CD4-positive, alpha-beta T cell (primary cell): ENCODE measurements at regions not wholly inside any gene's neighbourhood (a gene's known extent, or its start where the extent isn't known, plus 50 kb on each side); places are given as distances from the start of the nearest gene placed in this dataset.

Experiments used
- ATAC-seq: fragments of 200-7000 bp; cut with Tn5 transposase; one replicate; pipeline ENCODE4 v1.10.0; 2022; ENCODE audit warnings: mild to moderate bottlenecking; ENCODE audit not compliant: poor library complexity
- CTCF ChIA-PET: fragments of 350-600 bp; sonication (Branson Sonifier 250); formaldehyde crosslinking; loops from one replicate; lab custom pipeline; 2021; ENCODE audit warnings: antibody characterized with exemption, inconsistent platforms; lab: Charles Lee
- POLR2A ChIA-PET: fragments of 350-600 bp; sonication (Branson Sonifier 250); formaldehyde crosslinking; loops from one replicate; lab custom pipeline; 2021; ENCODE audit warnings: antibody characterized with exemption, inconsistent platforms; lab: Charles Lee
- DNase-seq, 14 experiments: peaks; one replicate each; pipeline ENCODE4 v3.0.0-alpha.2; 2013 to 2020; ENCODE audit warnings: mixed read lengths in 2 of 14
- H3K27ac ChIP-seq, 2 donors: one replicate each; pipeline versions ENCODE4 v1.5.1 to v1.7.0; 2013; ENCODE audit warnings: low read length in 2 of 2, low read depth in 1 of 2, mild to moderate bottlenecking in 1 of 2
- H3K27me3 ChIP-seq, 2 experiments: 1 replicate in 1 of 2; 2 replicates in 1 of 2; pipeline versions ENCODE4 v1.6.1 to v1.7.0; 2013; ENCODE audit warnings: low read length in 2 of 2, control low read depth in 1 of 2, mild to moderate bottlenecking in 1 of 2, moderate library complexity in 1 of 2; ENCODE audit not compliant: insufficient read depth in 2 of 2, control insufficient read depth in 1 of 2
- H3K36me3 ChIP-seq: one replicate; pipeline ENCODE4 v1.6.1; 2013; ENCODE audit warnings: low read length, control low read depth; ENCODE audit not compliant: insufficient read depth
- H3K4me1 ChIP-seq: one replicate; pipeline ENCODE4 v1.6.1; 2013; ENCODE audit warnings: low read length, control low read depth; ENCODE audit not compliant: insufficient read depth
- H3K4me3 ChIP-seq: one replicate; pipeline ENCODE4 v1.5.1; 2013; ENCODE audit warnings: mild to moderate bottlenecking, low read length, moderate library complexity
- H3K9me3 ChIP-seq, 2 experiments: 1 replicate in 1 of 2; 2 replicates in 1 of 2; pipeline versions ENCODE4 v1.6.1 to v1.7.0; 2013; ENCODE audit warnings: low read length in 2 of 2, mild to moderate bottlenecking in 2 of 2, control low read depth in 1 of 2, moderate library complexity in 1 of 2; ENCODE audit not compliant: control insufficient read depth in 1 of 2, insufficient read depth in 1 of 2
- H3K27ac Mint-ChIP-seq: one replicate; pipeline ENCODE4 v1.8.0; 2020; ENCODE audit warnings: mixed read lengths
- H3K27me3 Mint-ChIP-seq: one replicate; pipeline ENCODE4 v1.8.0; 2021; ENCODE audit warnings: mixed read lengths
- H3K36me3 Mint-ChIP-seq: one replicate; pipeline ENCODE4 v1.8.0; 2021; ENCODE audit warnings: low read depth, mixed read lengths
- H3K4me1 Mint-ChIP-seq: one replicate; pipeline ENCODE4 v1.8.0; 2021; ENCODE audit warnings: low read depth, mixed read lengths
- H3K4me3 Mint-ChIP-seq: one replicate; pipeline ENCODE4 v1.8.0; 2020; ENCODE audit warnings: mild to moderate bottlenecking, mixed read lengths
- H3K9me3 Mint-ChIP-seq: one replicate; pipeline ENCODE4 v1.8.0; 2020; ENCODE audit warnings: mixed read lengths
- CTCF ChIP-seq: fragments of 200-600 bp; IDR thresholded peaks from one replicate; pipeline ENCODE4 v1.8.0; 2022; ENCODE audit warnings: antibody characterized with exemption, mild to moderate bottlenecking
- intact Hi-C, 2 experiments: fragments of 100-400 bp; cut with DNase I in 1 of 2; cut with micrococcal nuclease in 1 of 2; formaldehyde crosslinking; loops; one replicate each; pipeline versions ENCODE4 v1.15.1 to v1.9.0; 2023 to 2025; cut with DNase I, micrococcal nuclease

- intact Hi-C loops = no loop called here
- Histone ChIP-seq H3K27me3 (no peaks in the 10 kb centered on the region), H3K27ac (no peak overlapping the region), H3K4me1 (no peaks in the 10 kb centered on the region), H3K36me3 (no peaks in the 10 kb centered on the region), H3K9me3 (peaks cover 0 to 4% of the 10 kb centered on the region in 2 experiments), H3K4me3 (no peak overlapping the region)
- H3K4me3 Mint-ChIP-seq = no peak overlapping the region
- H3K27me3 Mint-ChIP-seq = no peaks in the 10 kb centered on the region
- no peak overlapping the region for H3K27ac Mint-ChIP-seq
- peaks cover 10% of the 10 kb centered on the region for H3K9me3 Mint-ChIP-seq
- no peaks in the 10 kb centered on the region for H3K4me1 Mint-ChIP-seq
- ChIA-PET CTCF (no interaction called here), POLR2A (no interaction called here)
- H3K36me3 Mint-ChIP-seq = no peaks in the 10 kb centered on the region
- ATAC-seq (no peak), DNase-seq (no peak)
- no peak for TF ChIP-seq CTCF
Measured at GRCh38 chr14:45621731-45622130, 368.7 kb upstream of the MIS18BP1 start.

GRCh38 chr14:45619831-45620230 is 366.8 kb upstream of the MIS18BP1 start:
- Mint-ChIP-seq H3K9me3 (peaks cover 14% of the 10 kb centered on the region), H3K4me1 (no peaks in the 10 kb centered on the region), H3K4me3 (no peak overlapping the region), H3K27ac (no peak overlapping the region), H3K36me3 (no peaks in the 10 kb centered on the region), H3K27me3 (no peaks in the 10 kb centered on the region)
- H3K27ac ChIP-seq = no peak overlapping the region
- CTCF ChIA-PET = no interaction called here
- H3K9me3 ChIP-seq = peaks cover 0 to 5% of the 10 kb centered on the region in 2 experiments
- intact Hi-C loops = no loop called here
- POLR2A ChIA-PET = no interaction called here
- no peaks in the 10 kb centered on the region for H3K4me1 ChIP-seq
- H3K36me3 ChIP-seq = no peaks in the 10 kb centered on the region
- H3K4me3 ChIP-seq = no peak overlapping the region
- TF ChIP-seq CTCF = no peak
- ATAC-seq = no peak
- no peaks in the 10 kb centered on the region for H3K27me3 ChIP-seq
- DNase-seq = no peak

- ATAC-seq = no peak
- H3K27ac Mint-ChIP-seq = no peak overlapping the region
- intact Hi-C loops = no loop called here
- H3K4me1 ChIP-seq = no peaks in the 10 kb centered on the region
- no peaks in the 10 kb centered on the region for H3K9me3 ChIP-seq
- ChIA-PET POLR2A (no interaction called here), CTCF (no interaction called here)
- H3K4me1 Mint-ChIP-seq = no peaks in the 10 kb centered on the region
- peaks cover 3% of the 10 kb centered on the region for H3K9me3 Mint-ChIP-seq
- H3K36me3 Mint-ChIP-seq = no peaks in the 10 kb centered on the region
- no peak for DNase-seq
- no peak overlapping the region for H3K27ac ChIP-seq
- H3K4me3 ChIP-seq = no peak overlapping the region
- no peaks in the 10 kb centered on the region for H3K27me3 ChIP-seq
- no peak for TF ChIP-seq CTCF
- H3K27me3 Mint-ChIP-seq = no peaks in the 10 kb centered on the region
- H3K4me3 Mint-ChIP-seq = no peak overlapping the region
- H3K36me3 ChIP-seq = no peaks in the 10 kb centered on the region
Measured at GRCh38 chr14:45610318-45610717, 357.3 kb upstream of the MIS18BP1 start.
